HG03045 (cell line): ENCODE measurements at regions not wholly inside any gene's neighbourhood (a gene's known extent, or its start where the extent isn't known, plus 50 kb on each side); places are given as distances from the start of the nearest gene placed in this dataset.
A peak's percentile ranks its signal among the peaks of the same experiment; 100 is the strongest.
"Not testable (repeated sequence)": the region's sequence is repeated elsewhere in the genome, so short reads cannot be mapped to it uniquely, and the experiment has no call there.

Experiments
- ATAC-seq: cut with Tn5 transposase; IDR thresholded peaks from one replicate; pipeline ENCODE4 v1.9.1; 2021; ENCODE audit warnings: mild to moderate bottlenecking, moderate library complexity; ENCODE audit not compliant: unreplicated experiment

- ATAC-seq: no peak
Observed at GRCh38 chr1:78291872-78292271, 198.9 kb upstream of the PTGFR start.

GRCh38 chr1:78292361-78292760, 198.4 kb upstream of the PTGFR start:
- ATAC-seq: no peak

GRCh38 chr1:78297836-78298235, 192.9 kb upstream of the PTGFR start:
- no peak for ATAC-seq

- ATAC-seq: no peak
Observed at GRCh38 chr1:78298349-78298748, 192.4 kb upstream of the PTGFR start.

- no peak for ATAC-seq
Observed at GRCh38 chr1:78301141-78301540, 189.6 kb upstream of the PTGFR start.

GRCh38 chr1:78303620-78304019, 187.2 kb upstream of the PTGFR start:
- no peak for ATAC-seq

- ATAC-seq: no peak
Observed at GRCh38 chr1:78304341-78304740, 186.4 kb upstream of the PTGFR start.

GRCh38 chr1:78304761-78305160, 186.0 kb upstream of the PTGFR start:
- ATAC-seq: no peak

GRCh38 chr1:78310261-78310660, 180.5 kb upstream of the PTGFR start:
- not testable (repeated sequence) for ATAC-seq

- no peak for ATAC-seq
Observed at GRCh38 chr1:78318011-78318410, 172.8 kb upstream of the PTGFR start.

GRCh38 chr1:78319603-78320002, 171.2 kb upstream of the PTGFR start:
- no peak for ATAC-seq

- no peak for ATAC-seq
Observed at GRCh38 chr1:78322928-78323680, 167.7 kb upstream of the PTGFR start.

- ATAC-seq: no peak
Observed at GRCh38 chr1:78325293-78325692, 165.5 kb upstream of the PTGFR start.

GRCh38 chr1:78329475-78329874, 161.3 kb upstream of the PTGFR start:
- ATAC-seq: no peak

GRCh38 chr1:78331799-78332198, 159.0 kb upstream of the PTGFR start:
- ATAC-seq: no peak

GRCh38 chr1:78333502-78333901, 157.3 kb upstream of the PTGFR start:
- peak; percentile 81 for ATAC-seq

- ATAC-seq: no peak
Observed at GRCh38 chr1:78334114-78334513, 156.7 kb upstream of the PTGFR start.

GRCh38 chr1:78334952-78335351, 155.8 kb upstream of the PTGFR start:
- no peak for ATAC-seq

- not testable (repeated sequence) for ATAC-seq
Observed at GRCh38 chr1:78336751-78337150, 154.0 kb upstream of the PTGFR start.

- no peak for ATAC-seq
Observed at GRCh38 chr1:78339490-78339889, 151.3 kb upstream of the PTGFR start.

- ATAC-seq: no peak
Observed at GRCh38 chr1:78340006-78340405, 150.8 kb upstream of the PTGFR start.

- no peak for ATAC-seq
Observed at GRCh38 chr1:78348496-78349284, 142.1 kb upstream of the PTGFR start.
